HepG2 (cell line): ENCODE measurements at regions not wholly inside any gene's neighbourhood (a gene's known extent, or its start where the extent isn't known, plus 50 kb on each side); places are given as distances from the start of the nearest gene placed in this dataset.

Source experiments
- AGO1 ChIP-seq: fragments of 200-400 bp; formaldehyde crosslinking; IDR thresholded peaks from 2 replicates; pipeline ENCODE4 v1.6.1; 2017; ENCODE audit warnings: mild to moderate bottlenecking, low read depth, low read length, moderate library complexity; ENCODE audit not compliant: poor library complexity, severe bottlenecking
- CSRNP2 ChIP-seq: sonication (generic); formaldehyde crosslinking; conservative IDR thresholded peaks from 2 replicates; pipeline ENCODE4 v1.8.0; 2022; ENCODE audit warnings: low read depth, missing genetic modification reagents
- DDIT3 ChIP-seq: sonication (generic); formaldehyde crosslinking; IDR thresholded peaks from 2 replicates; pipeline ENCODE4 v1.4.0; 2020; ENCODE audit warnings: mild to moderate bottlenecking, missing genetic modification reagents
- POLR2AphosphoS2 ChIP-seq: IDR thresholded peaks from 2 replicates; pipeline ENCODE4 v1.6.1; 2011; ENCODE audit warnings: low read depth, low read length, improper control_type of control experiment
- TCF12 ChIP-seq, 2 experiments: fragments of 450-650 bp in 1 of 2; sonication (generic) in 1 of 2; formaldehyde crosslinking in 1 of 2; IDR thresholded peaks; 2 replicates each; pipeline versions ENCODE4 v1.6.1 to v1.8.0; 2017 to 2022; ENCODE audit warnings: antibody characterized with exemption in 1 of 2, mild to moderate bottlenecking in 1 of 2, missing genetic modification reagents in 1 of 2, moderate library complexity in 1 of 2
- ZBTB42 ChIP-seq: sonication (generic); formaldehyde crosslinking; IDR thresholded peaks from 2 replicates; pipeline ENCODE4 v1.5.0; 2020; ENCODE audit warnings: mild to moderate bottlenecking, missing genetic modification reagents
- ZFP91 ChIP-seq: sonication (generic); formaldehyde crosslinking; IDR thresholded peaks from 2 replicates; pipeline ENCODE4 v1.9.0; 2022; ENCODE audit warnings: missing genetic modification reagents, mild to moderate bottlenecking, borderline replicate concordance
- ZNF205 ChIP-seq: IDR thresholded peaks from 2 replicates; pipeline ENCODE4 v1.6.1; 2018; ENCODE audit warnings: missing biosample characterization, missing genetic modification reagents
- ZNF24 ChIP-seq: fragments of 450-650 bp; IDR thresholded peaks from 2 replicates; pipeline ENCODE4 v1.6.1; 2017; ENCODE audit warnings: antibody characterized with exemption, mild to moderate bottlenecking
- ZNF251 ChIP-seq: sonication (generic); formaldehyde crosslinking; IDR thresholded peaks from 2 replicates; pipeline ENCODE4 v1.9.0; 2021; ENCODE audit warnings: mild to moderate bottlenecking, missing genetic modification reagents
- ZNF777 ChIP-seq: sonication (generic); formaldehyde crosslinking; IDR thresholded peaks from 2 replicates; pipeline ENCODE4 v1.4.0; 2020; ENCODE audit warnings: missing genetic modification reagents
- TF ChIP-seq, protein P1 (sequence below): sonication (generic); formaldehyde crosslinking; IDR thresholded peaks from 2 replicates; pipeline ENCODE4 v1.4.0; 2020; ENCODE audit warnings: missing genetic modification reagents
- TF ChIP-seq, protein P2 (sequence below): sonication (generic); formaldehyde crosslinking; IDR thresholded peaks from 2 replicates; pipeline ENCODE4; 2020; ENCODE audit warnings: missing genetic modification reagents, mild to moderate bottlenecking, borderline replicate concordance
- TF ChIP-seq, protein P3 (sequence below): sonication (generic); formaldehyde crosslinking; conservative IDR thresholded peaks from 2 replicates; pipeline ENCODE4 v1.4.0; 2020; ENCODE audit warnings: missing genetic modification reagents
- TF ChIP-seq, protein P4 (sequence below): sonication (generic); formaldehyde crosslinking; IDR thresholded peaks from 2 replicates; pipeline ENCODE4 v1.8.1; 2023; ENCODE audit warnings: mild to moderate bottlenecking, missing genetic modification reagents

GRCh38 chr20:50455656-50456451 is 54.3 kb upstream of the PTPN1 start (continued):
- TF ChIP-seq, protein P1, sequence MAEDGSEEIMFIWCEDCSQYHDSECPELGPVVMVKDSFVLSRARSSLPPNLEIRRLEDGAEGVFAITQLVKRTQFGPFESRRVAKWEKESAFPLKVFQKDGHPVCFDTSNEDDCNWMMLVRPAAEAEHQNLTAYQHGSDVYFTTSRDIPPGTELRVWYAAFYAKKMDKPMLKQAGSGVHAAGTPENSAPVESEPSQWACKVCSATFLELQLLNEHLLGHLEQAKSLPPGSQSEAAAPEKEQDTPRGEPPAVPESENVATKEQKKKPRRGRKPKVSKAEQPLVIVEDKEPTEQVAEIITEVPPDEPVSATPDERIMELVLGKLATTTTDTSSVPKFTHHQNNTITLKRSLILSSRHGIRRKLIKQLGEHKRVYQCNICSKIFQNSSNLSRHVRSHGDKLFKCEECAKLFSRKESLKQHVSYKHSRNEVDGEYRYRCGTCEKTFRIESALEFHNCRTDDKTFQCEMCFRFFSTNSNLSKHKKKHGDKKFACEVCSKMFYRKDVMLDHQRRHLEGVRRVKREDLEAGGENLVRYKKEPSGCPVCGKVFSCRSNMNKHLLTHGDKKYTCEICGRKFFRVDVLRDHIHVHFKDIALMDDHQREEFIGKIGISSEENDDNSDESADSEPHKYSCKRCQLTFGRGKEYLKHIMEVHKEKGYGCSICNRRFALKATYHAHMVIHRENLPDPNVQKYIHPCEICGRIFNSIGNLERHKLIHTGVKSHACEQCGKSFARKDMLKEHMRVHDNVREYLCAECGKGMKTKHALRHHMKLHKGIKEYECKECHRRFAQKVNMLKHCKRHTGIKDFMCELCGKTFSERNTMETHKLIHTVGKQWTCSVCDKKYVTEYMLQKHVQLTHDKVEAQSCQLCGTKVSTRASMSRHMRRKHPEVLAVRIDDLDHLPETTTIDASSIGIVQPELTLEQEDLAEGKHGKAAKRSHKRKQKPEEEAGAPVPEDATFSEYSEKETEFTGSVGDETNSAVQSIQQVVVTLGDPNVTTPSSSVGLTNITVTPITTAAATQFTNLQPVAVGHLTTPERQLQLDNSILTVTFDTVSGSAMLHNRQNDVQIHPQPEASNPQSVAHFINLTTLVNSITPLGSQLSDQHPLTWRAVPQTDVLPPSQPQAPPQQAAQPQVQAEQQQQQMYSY (CRISPR knock-in tag) = peak; percentile 83
- no peak for TF ChIP-seq POLR2AphosphoS2
- TF ChIP-seq, protein P2, sequence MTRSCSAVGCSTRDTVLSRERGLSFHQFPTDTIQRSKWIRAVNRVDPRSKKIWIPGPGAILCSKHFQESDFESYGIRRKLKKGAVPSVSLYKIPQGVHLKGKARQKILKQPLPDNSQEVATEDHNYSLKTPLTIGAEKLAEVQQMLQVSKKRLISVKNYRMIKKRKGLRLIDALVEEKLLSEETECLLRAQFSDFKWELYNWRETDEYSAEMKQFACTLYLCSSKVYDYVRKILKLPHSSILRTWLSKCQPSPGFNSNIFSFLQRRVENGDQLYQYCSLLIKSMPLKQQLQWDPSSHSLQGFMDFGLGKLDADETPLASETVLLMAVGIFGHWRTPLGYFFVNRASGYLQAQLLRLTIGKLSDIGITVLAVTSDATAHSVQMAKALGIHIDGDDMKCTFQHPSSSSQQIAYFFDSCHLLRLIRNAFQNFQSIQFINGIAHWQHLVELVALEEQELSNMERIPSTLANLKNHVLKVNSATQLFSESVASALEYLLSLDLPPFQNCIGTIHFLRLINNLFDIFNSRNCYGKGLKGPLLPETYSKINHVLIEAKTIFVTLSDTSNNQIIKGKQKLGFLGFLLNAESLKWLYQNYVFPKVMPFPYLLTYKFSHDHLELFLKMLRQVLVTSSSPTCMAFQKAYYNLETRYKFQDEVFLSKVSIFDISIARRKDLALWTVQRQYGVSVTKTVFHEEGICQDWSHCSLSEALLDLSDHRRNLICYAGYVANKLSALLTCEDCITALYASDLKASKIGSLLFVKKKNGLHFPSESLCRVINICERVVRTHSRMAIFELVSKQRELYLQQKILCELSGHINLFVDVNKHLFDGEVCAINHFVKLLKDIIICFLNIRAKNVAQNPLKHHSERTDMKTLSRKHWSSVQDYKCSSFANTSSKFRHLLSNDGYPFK (CRISPR knock-in tag) = peak; percentile 77; the same call in 1 of the 2 replicates
- TF ChIP-seq ZNF24 = no peak
- TF ChIP-seq ZNF251 (CRISPR knock-in tag) = 0 out of 2 replicates have a peak, but pooled peaks have one; percentile 72
- peak; percentile 96 for TF ChIP-seq ZBTB42
- 0 out of 2 replicates have a peak, but pooled peaks have one; percentile 79 for TF ChIP-seq DDIT3
- no peak for TF ChIP-seq TCF12 (IDR thresholded peaks at IDR 0.05)
- peak; percentile 94 for TF ChIP-seq TCF12 (CRISPR knock-in tag; IDR thresholded peaks at IDR 0.05)
- TF ChIP-seq ZNF205 (CRISPR knock-in tag) = no peak
- TF ChIP-seq ZFP91 = peak; percentile 94
- TF ChIP-seq, protein P3, sequence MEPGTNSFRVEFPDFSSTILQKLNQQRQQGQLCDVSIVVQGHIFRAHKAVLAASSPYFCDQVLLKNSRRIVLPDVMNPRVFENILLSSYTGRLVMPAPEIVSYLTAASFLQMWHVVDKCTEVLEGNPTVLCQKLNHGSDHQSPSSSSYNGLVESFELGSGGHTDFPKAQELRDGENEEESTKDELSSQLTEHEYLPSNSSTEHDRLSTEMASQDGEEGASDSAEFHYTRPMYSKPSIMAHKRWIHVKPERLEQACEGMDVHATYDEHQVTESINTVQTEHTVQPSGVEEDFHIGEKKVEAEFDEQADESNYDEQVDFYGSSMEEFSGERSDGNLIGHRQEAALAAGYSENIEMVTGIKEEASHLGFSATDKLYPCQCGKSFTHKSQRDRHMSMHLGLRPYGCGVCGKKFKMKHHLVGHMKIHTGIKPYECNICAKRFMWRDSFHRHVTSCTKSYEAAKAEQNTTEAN (CRISPR knock-in tag) = peak; percentile 64
- TF ChIP-seq CSRNP2 (CRISPR knock-in tag) = no peak
- no peak for TF ChIP-seq AGO1
- TF ChIP-seq ZNF777 (CRISPR knock-in tag) = peak; percentile 60
- TF ChIP-seq, protein P4, sequence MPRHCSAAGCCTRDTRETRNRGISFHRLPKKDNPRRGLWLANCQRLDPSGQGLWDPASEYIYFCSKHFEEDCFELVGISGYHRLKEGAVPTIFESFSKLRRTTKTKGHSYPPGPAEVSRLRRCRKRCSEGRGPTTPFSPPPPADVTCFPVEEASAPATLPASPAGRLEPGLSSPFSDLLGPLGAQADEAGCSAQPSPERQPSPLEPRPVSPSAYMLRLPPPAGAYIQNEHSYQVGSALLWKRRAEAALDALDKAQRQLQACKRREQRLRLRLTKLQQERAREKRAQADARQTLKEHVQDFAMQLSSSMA (CRISPR knock-in tag) = peak; percentile 25; the same call in 1 of the 2 replicates
